Left renal pelvis (tissue), 4 donors: ENCODE measurements at regions not wholly inside any gene's neighbourhood (a gene's known extent, or its start where the extent isn't known, plus 50 kb on each side); places are given as distances from the start of the nearest gene placed in this dataset.
"Not testable (repeated sequence)": the region's sequence is repeated elsewhere in the genome, so short reads cannot be mapped to it uniquely, and the experiment has no call there.

Experiments
- DNase-seq, 4 donors: peaks; one replicate each; pipeline ENCODE4 v3.0.0-alpha.2; 2013; ENCODE audit warnings: low read depth in 4 of 4, low spot score in 3 of 4

GRCh38 chr19:37303591-37304171, 67.2 kb upstream of the ZNF527 start:
- no peak for DNase-seq

- no peak for DNase-seq
Observed at GRCh38 chr19:37304190-37304883, 66.6 kb upstream of the ZNF527 start.

GRCh38 chr19:37304884-37305255, 66.0 kb upstream of the ZNF527 start:
- no peak for DNase-seq

GRCh38 chr19:37306383-37306963, 64.4 kb upstream of the ZNF527 start:
- DNase-seq: no peak

DNA sequence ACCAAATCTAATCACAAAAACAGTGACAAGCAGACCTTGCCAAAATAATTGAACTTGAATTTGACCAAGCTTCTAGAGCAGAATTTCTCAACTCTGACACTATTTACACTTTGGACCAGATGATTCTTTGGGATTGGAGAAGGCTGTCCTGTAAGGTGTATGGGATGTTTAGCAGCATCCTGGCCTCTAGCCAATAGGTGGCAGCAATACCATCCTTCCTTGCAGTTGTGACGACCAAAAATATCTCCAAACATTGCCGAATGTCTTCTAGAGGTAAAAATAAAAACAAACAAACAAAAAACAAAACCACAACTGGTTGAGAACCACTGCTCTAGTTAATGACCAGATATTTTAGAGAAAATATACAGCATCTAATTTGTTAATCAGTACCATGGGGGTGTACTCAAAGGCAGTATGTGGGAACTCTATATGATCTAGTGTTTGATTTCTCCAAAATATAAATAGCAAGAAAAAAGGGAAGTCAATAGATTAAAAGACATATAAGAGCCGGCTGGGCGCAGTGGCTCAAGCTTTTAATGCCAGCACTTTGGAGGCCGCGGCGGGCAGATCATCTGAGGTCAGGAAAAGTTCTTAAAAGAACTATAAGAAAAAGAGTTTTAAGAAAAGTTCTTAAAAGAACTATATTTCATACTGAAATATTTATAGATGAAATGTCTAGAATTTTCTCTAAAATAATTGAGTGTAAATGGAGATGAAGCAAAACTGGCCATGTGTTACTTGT, 60.9 kb upstream of the ZNF527 start:
- DNase-seq: no peak

- not testable (repeated sequence) for DNase-seq
Observed at GRCh38 chr19:37312531-37313334, 58.2 kb upstream of the ZNF527 start.

DNA sequence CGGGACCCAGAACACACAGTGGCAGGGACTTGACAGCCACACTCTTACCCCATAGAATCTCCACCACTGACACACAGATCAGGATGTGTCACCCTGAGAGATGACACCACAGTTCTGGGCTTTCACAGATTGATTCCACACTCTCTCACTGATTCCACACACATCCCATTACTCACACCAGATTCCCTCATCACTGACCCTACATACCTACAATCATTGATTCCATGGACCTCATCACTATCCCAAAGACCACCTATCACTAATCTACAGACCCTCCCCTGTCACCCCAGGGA, 57.6 kb upstream of the ZNF527 start:
- DNase-seq: no peak

DNA sequence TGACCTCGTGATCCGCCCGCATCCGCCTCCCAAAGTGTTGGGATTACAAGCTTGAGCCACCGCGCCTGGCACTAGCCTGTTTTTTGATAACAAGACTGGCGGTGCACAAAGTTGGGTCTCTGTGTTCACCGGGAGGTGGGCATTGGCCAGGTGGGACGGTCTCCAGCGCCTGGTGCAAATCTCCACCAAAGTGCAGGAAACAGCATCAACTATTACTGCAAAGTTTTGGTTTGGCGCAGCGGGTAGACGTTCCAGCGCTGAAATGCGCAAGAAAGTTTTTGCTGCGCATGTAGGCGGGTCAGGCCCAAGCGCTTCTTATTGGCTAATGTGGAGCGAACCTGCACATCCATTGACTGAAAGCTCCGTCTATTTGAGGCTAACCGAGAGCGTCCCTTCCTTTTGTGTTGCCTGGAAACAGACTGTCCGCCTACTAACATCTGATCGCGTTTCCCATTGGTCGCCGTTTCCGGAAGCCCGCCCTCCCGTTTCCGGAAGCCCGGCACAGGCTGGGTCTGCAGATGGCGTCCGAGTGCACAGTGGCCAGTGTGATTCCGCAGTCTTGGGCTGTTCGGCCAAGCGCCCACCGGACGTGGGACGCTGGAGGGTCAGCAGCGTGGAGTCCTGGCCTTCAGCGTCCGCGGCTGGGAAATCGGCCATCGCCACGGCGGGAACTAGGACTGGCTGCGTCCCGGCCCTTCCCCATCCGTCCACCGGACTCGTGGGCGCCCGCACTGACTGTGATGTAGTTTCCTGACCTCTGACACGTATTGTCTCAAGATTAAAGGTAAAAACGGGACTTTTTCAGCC, 53.3 kb upstream of the ZNF527 start:
- DNase-seq: peak; percentile 94 to 97 (median 96)

DNA sequence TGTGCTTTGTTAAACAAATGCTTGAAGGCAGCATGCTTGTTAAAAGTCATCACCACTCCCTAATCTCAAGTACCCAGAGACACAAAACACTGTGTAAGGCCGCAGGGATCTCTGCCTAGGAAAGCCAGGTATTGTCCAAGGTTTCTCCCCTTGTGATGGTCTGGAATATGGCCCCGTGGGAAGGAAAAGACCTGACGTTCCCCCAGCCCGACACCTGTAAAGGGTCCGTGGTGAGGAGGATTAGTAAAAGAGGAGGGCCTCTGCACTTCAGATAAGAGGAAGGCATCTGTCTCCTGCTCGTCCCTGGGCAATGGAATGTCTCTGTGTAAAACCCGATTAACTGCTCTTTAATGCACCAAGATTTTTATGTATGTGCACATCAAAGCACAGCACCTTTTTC, 49.9 kb upstream of the ZNF527 start:
- not testable (repeated sequence) for DNase-seq
